A673 (cell line): ENCODE measurements at regions not wholly inside any gene's neighbourhood (a gene's known extent, or its start where the extent isn't known, plus 50 kb on each side); places are given as distances from the start of the nearest gene placed in this dataset.

Experiments used
- EZH2 ChIP-seq: fragments of 200-600 bp; sonication (generic); IDR thresholded peaks from 2 replicates; pipeline ENCODE4 v1.6.1; 2017; ENCODE audit warnings: borderline replicate concordance, low read depth, mild to moderate bottlenecking, mixed read lengths, antibody characterized with exemption, low read length; ENCODE audit not compliant: poor library complexity, severe bottlenecking
- TF ChIP-seq, protein P1 (sequence below): fragments of 300-800, 200-600 bp; sonication (generic); conservative IDR thresholded peaks from 2 replicates; pipeline ENCODE4 v1.5.1; 2017; ENCODE audit warnings: low read depth, mild to moderate bottlenecking, antibody characterized with exemption, low read length, moderate library complexity, mixed read lengths

DNA sequence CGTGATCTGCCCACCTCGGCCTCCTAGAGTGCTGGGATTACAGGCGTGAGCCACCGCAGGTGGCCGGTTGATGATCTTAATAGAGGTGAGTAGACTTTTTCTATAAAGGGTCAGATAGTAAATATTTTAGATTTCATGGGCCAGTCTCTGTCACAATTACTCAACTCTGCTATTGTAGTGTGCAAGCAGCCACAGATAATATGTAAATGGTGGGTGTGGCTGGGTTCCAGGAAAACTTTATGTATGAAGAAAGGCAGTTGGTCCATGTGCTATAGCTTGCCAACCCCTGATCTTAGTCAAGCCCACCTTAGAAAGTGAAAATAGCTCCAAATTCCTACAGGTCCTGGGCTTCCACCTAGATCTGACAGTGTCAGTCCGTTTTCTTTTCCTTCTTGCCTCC, 94.9 kb upstream of the PMFBP1 start:
- TF ChIP-seq, protein P1, sequence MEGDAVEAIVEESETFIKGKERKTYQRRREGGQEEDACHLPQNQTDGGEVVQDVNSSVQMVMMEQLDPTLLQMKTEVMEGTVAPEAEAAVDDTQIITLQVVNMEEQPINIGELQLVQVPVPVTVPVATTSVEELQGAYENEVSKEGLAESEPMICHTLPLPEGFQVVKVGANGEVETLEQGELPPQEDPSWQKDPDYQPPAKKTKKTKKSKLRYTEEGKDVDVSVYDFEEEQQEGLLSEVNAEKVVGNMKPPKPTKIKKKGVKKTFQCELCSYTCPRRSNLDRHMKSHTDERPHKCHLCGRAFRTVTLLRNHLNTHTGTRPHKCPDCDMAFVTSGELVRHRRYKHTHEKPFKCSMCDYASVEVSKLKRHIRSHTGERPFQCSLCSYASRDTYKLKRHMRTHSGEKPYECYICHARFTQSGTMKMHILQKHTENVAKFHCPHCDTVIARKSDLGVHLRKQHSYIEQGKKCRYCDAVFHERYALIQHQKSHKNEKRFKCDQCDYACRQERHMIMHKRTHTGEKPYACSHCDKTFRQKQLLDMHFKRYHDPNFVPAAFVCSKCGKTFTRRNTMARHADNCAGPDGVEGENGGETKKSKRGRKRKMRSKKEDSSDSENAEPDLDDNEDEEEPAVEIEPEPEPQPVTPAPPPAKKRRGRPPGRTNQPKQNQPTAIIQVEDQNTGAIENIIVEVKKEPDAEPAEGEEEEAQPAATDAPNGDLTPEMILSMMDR: no peak
- no peak for TF ChIP-seq EZH2
